RWPE2 (cell line): ENCODE measurements at regions not wholly inside any gene's neighbourhood (a gene's known extent, or its start where the extent isn't known, plus 50 kb on each side); places are given as distances from the start of the nearest gene placed in this dataset.

Source experiments
- ATAC-seq: fragments of 200-7000 bp; cut with Tn5 transposase; 3 replicates; pipeline ENCODE4 v1.9.1; 2021; ENCODE audit warnings: low read depth
- DNase-seq: peaks from one replicate; pipeline ENCODE4 v3.0.0-alpha.2; 2020; ENCODE audit warnings: low spot score
- H3K27ac ChIP-seq: fragments of 450-650 bp; 2 replicates; pipeline ENCODE4 v1.5.1; 2017; ENCODE audit warnings: mild to moderate bottlenecking; ENCODE audit not compliant: poor library complexity, severe bottlenecking
- H3K27me3 ChIP-seq: fragments of 250-450 bp; sonication (Bioruptor Pico); 2 replicates; pipeline ENCODE4 v1.5.1; 2021; ENCODE audit warnings: mild to moderate bottlenecking, moderate library complexity; ENCODE audit not compliant: insufficient read depth, poor library complexity, severe bottlenecking
- H3K36me3 ChIP-seq: fragments of 250-450 bp; sonication (Bioruptor Pico); 2 replicates; pipeline ENCODE4 v1.5.1; 2020; ENCODE audit warnings: low read depth, mild to moderate bottlenecking, moderate library complexity
- H3K4me1 ChIP-seq: fragments of 250-450 bp; sonication (Bioruptor Pico); 2 replicates; pipeline ENCODE4 v1.5.1; 2021; ENCODE audit warnings: mild to moderate bottlenecking, moderate library complexity; ENCODE audit not compliant: insufficient read depth, poor library complexity, severe bottlenecking
- H3K4me3 ChIP-seq: fragments of 250-450 bp; sonication (Bioruptor Pico); 2 replicates; pipeline ENCODE4 v1.5.1; 2021; ENCODE audit warnings: mild to moderate bottlenecking, moderate library complexity; ENCODE audit not compliant: severe bottlenecking
- H3K9me3 ChIP-seq: fragments of 250-450 bp; sonication (Bioruptor Pico); 2 replicates; pipeline ENCODE4 v1.5.1; 2021; ENCODE audit warnings: mild to moderate bottlenecking, moderate library complexity; ENCODE audit not compliant: severe bottlenecking
- TF ChIP-seq, protein P1 (sequence below): fragments of 450-650 bp; IDR thresholded peaks from one replicate; pipeline ENCODE4 v1.5.1; 2017; ENCODE audit warnings: mild to moderate bottlenecking, moderate library complexity; ENCODE audit not compliant: poor library complexity, severe bottlenecking

DNA sequence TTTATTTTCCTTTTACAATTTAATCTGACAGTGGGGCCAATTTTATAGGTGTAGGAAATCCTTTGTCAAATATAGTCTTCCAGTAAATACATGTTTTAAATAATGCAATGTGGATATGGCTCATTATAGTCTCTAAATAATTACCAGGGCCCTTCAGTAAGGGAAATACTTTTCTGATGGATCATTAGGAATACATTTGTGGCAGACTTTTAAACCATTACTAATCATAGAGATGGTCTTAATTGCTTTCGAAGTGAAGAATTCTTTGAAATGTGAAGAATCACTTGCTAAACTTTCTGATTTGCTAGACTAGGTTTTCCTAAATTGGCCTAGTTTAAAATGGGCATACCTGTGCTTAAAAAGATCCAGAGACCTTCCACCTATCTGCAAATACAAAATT lies 105.6 kb upstream of the ELL2 start:
- TF ChIP-seq, protein P1, sequence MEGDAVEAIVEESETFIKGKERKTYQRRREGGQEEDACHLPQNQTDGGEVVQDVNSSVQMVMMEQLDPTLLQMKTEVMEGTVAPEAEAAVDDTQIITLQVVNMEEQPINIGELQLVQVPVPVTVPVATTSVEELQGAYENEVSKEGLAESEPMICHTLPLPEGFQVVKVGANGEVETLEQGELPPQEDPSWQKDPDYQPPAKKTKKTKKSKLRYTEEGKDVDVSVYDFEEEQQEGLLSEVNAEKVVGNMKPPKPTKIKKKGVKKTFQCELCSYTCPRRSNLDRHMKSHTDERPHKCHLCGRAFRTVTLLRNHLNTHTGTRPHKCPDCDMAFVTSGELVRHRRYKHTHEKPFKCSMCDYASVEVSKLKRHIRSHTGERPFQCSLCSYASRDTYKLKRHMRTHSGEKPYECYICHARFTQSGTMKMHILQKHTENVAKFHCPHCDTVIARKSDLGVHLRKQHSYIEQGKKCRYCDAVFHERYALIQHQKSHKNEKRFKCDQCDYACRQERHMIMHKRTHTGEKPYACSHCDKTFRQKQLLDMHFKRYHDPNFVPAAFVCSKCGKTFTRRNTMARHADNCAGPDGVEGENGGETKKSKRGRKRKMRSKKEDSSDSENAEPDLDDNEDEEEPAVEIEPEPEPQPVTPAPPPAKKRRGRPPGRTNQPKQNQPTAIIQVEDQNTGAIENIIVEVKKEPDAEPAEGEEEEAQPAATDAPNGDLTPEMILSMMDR = no peak
- no peak overlapping the region for H3K4me3 ChIP-seq
- peak; percentile 28; the same call in 2 of the 3 replicates for ATAC-seq

GRCh38 chr5:96066386-96066719 lies 104.7 kb upstream of the ELL2 start:
- Histone ChIP-seq H3K9me3 (no peaks in the 10 kb centered on the region), H3K27me3 (no peaks in the 10 kb centered on the region), H3K4me1 (peaks cover 47% of the 10 kb centered on the region), H3K36me3 (no peaks in the 10 kb centered on the region), H3K27ac (peak overlapping the region; percentile 98), H3K4me3 (no peak overlapping the region)
- ATAC-seq = no peak
- TF ChIP-seq, protein P1 = no peak
- DNase-seq = no peak

More for the DNA sequence above, 105.6 kb upstream of the ELL2 start:
- H3K9me3 ChIP-seq = no peaks in the 10 kb centered on the region
- H3K4me1 ChIP-seq = peaks cover 47% of the 10 kb centered on the region
- no peak for DNase-seq
- H3K27ac ChIP-seq = peak overlapping the region; percentile 98
- H3K36me3 ChIP-seq = no peaks in the 10 kb centered on the region
- no peaks in the 10 kb centered on the region for H3K27me3 ChIP-seq

DNA sequence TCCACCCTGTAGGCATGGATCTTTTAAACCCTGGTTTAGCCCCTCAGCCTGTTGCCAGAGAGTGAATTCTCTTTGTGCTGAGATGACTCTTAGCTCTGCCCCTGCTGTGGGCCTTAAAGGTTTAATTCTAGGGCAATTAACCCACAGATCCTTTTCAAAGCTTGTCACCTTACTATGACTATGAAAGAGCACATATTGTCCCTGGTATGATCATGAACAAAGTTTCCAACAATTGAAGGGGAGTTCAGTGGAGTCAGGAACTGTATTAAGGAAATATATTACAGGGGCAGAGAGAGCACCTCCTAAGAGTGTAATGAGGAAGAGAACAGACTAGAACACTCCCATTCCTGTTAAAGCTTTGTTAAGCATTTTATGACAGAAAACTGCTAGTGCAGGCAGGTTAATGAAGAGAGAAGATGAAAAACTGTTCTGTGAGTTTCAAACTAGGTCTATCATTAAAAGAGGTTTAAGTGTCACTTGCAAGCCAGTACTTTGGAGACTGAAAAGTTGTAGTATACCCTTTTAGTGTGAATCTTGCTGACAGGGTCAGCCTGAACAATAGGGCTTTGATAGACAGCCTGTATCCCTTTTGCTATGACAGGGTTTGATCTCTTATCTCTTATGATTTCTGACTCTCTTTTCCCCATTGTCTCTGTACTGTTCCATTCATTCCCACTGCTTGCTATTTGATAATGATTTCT lies 104.2 kb upstream of the ELL2 start:
- Histone ChIP-seq H3K4me1 (peaks cover 47% of the 10 kb centered on the region), H3K9me3 (no peaks in the 10 kb centered on the region), H3K27me3 (no peaks in the 10 kb centered on the region), H3K27ac (peak overlapping the region; percentile 98), H3K36me3 (no peaks in the 10 kb centered on the region), H3K4me3 (no peak overlapping the region)
- DNase-seq (no peak), ATAC-seq (no peak)
- TF ChIP-seq, protein P1 = no peak

- Histone ChIP-seq H3K27ac (peak overlapping the region; percentile 98), H3K4me3 (no peak overlapping the region), H3K4me1 (peaks cover 40% of the 10 kb centered on the region), H3K27me3 (no peaks in the 10 kb centered on the region), H3K36me3 (no peaks in the 10 kb centered on the region), H3K9me3 (no peaks in the 10 kb centered on the region)
- ATAC-seq (no peak), DNase-seq (no peak)
- TF ChIP-seq, protein P1 = no peak
Observed at GRCh38 chr5:96064877-96065276, 103.2 kb upstream of the ELL2 start.

- ATAC-seq = no peak
Observed at GRCh38 chr5:96062836-96063235, 101.2 kb upstream of the ELL2 start.

More at GRCh38 chr5:96062836-96063235, 101.2 kb upstream of the ELL2 start:
- H3K27me3 ChIP-seq = no peaks in the 10 kb centered on the region
- peaks cover 27% of the 10 kb centered on the region for H3K4me1 ChIP-seq
- H3K36me3 ChIP-seq = no peaks in the 10 kb centered on the region
- TF ChIP-seq, protein P1 = no peak
- H3K27ac ChIP-seq = no peak overlapping the region
- H3K9me3 ChIP-seq = no peaks in the 10 kb centered on the region
- H3K4me3 ChIP-seq = no peak overlapping the region
- no peak for DNase-seq
